ENCODE measurements at regions not wholly inside any gene's neighbourhood (a gene's known extent, or its start where the extent isn't known, plus 50 kb on each side); places are given as distances from the start of the nearest gene placed in this dataset.
"Not testable (repeated sequence)": the region's sequence is repeated elsewhere in the genome, so short reads cannot be mapped to it uniquely, and the experiment has no call there.

DNA sequence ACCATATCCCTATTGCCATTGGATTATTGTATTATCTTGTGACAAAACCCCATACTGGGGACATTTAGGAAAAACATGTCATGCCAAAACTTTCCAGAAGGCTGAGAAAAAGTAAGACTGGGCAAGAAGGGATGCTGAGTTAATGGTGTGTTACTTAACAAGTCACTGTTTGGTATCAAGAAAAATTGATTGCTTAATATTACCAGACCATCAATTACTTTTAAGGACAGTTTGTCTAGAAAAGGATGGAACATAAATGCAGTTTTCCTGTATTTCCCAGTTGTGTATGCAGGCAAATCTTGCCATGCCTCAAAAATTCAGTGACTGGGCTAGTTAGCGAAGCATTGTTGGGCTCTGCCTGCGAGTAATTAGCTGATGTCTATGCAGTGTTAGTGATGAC, 705.6 kb upstream of the MIR17HG start:
- H3K27me3 Mint-ChIP-seq, result no peaks in the 10 kb centered on the region
- no peak overlapping the region for H3K27ac Mint-ChIP-seq
- no peaks in the 10 kb centered on the region for H3K4me1 Mint-ChIP-seq
- H3K4me3 Mint-ChIP-seq, result no peak overlapping the region
- peaks cover 0 to 50% (median 10%) of the 10 kb centered on the region in 9 donors for H3K9me3 Mint-ChIP-seq
- no peaks in the 10 kb centered on the region for H3K36me3 Mint-ChIP-seq
- no peak for DNase-seq
- POLR2A ChIA-PET, result no interaction called here
- ATAC-seq, result no peak

GRCh38 chr13:90645582-90645981, 701.9 kb upstream of the MIR17HG start:
- Mint-ChIP-seq H3K27me3 (no peaks in the 10 kb centered on the region), H3K9me3 (peaks cover 0 to 41% (median 8%) of the 10 kb centered on the region in 9 donors), H3K4me1 (no peaks in the 10 kb centered on the region), H3K36me3 (no peaks in the 10 kb centered on the region), H3K4me3 (no peak overlapping the region), H3K27ac (peak overlapping the region in 1 of 10 donors; percentile 33)
- POLR2A ChIA-PET, result no interaction called here
- ATAC-seq, result no peak
- no peak for DNase-seq

- no peak overlapping the region for H3K27ac Mint-ChIP-seq
- no peak overlapping the region for H3K4me3 Mint-ChIP-seq
- H3K4me1 Mint-ChIP-seq, result no peaks in the 10 kb centered on the region
- H3K27me3 Mint-ChIP-seq, result peaks cover 0 to 4% (median 0%) of the 10 kb centered on the region in 5 donors
- H3K36me3 Mint-ChIP-seq, result peaks cover 0 to 6% (median 0%) of the 10 kb centered on the region in 3 donors
- no peak for ATAC-seq
- H3K9me3 Mint-ChIP-seq, result peaks cover 3 to 55% (median 20%) of the 10 kb centered on the region in 9 donors
- DNase-seq, result no peak
- POLR2A ChIA-PET, result no interaction called here
These were observed 699.0 kb upstream of the MIR17HG start for GRCh38 chr13:90648497-90648896.

- no peak for ATAC-seq
- H3K27ac Mint-ChIP-seq, result no peak overlapping the region
- peaks cover 0 to 6% (median 0%) of the 10 kb centered on the region in 3 donors for H3K36me3 Mint-ChIP-seq
- H3K27me3 Mint-ChIP-seq, result peaks cover 0 to 4% (median 0%) of the 10 kb centered on the region in 5 donors
- no peak for DNase-seq
- H3K4me1 Mint-ChIP-seq, result no peaks in the 10 kb centered on the region
- POLR2A ChIA-PET, result no interaction called here
- no peak overlapping the region for H3K4me3 Mint-ChIP-seq
- H3K9me3 Mint-ChIP-seq, result peaks cover 3 to 25% (median 17%) of the 10 kb centered on the region in 9 donors
These were observed 695.5 kb upstream of the MIR17HG start for GRCh38 chr13:90652036-90652435.

GRCh38 chr13:90654970-90655369, 692.5 kb upstream of the MIR17HG start:
- no peak overlapping the region for H3K27ac Mint-ChIP-seq
- peaks cover 3 to 30% (median 22%) of the 10 kb centered on the region in 9 donors for H3K9me3 Mint-ChIP-seq
- POLR2A ChIA-PET, result no interaction called here
- ATAC-seq (no peak), DNase-seq (no peak)
- H3K36me3 Mint-ChIP-seq, result peaks cover 0 to 6% (median 0%) of the 10 kb centered on the region in 3 donors
- no peak overlapping the region for H3K4me3 Mint-ChIP-seq
- H3K27me3 Mint-ChIP-seq, result peaks cover 0 to 4% (median 0%) of the 10 kb centered on the region in 5 donors
- no peaks in the 10 kb centered on the region for H3K4me1 Mint-ChIP-seq

- peaks cover 0 to 17% (median 7%) of the 10 kb centered on the region in 9 donors for H3K9me3 Mint-ChIP-seq
- H3K27me3 Mint-ChIP-seq, DNase-seq, H3K36me3 Mint-ChIP-seq, H3K4me1 Mint-ChIP-seq, H3K4me3 Mint-ChIP-seq, H3K27ac Mint-ChIP-seq, ATAC-seq, POLR2A ChIA-PET: not testable (repeated sequence)
These were observed 683.3 kb upstream of the MIR17HG start for GRCh38 chr13:90664200-90664599.

- Mint-ChIP-seq H3K36me3 (no peaks in the 10 kb centered on the region), H3K4me3 (no peak overlapping the region), H3K4me1 (no peaks in the 10 kb centered on the region), H3K9me3 (peaks cover 0 to 14% (median 6%) of the 10 kb centered on the region in 9 donors), H3K27me3 (no peaks in the 10 kb centered on the region), H3K27ac (no peak overlapping the region)
- no peak for DNase-seq
- no peak for ATAC-seq
- POLR2A ChIA-PET, result no interaction called here
These were observed 673.7 kb upstream of the MIR17HG start for GRCh38 chr13:90673746-90674145.

- H3K27ac Mint-ChIP-seq, result no peak overlapping the region
- no peak for ATAC-seq
- POLR2A ChIA-PET, result no interaction called here
These were observed 672.4 kb upstream of the MIR17HG start for GRCh38 chr13:90675129-90675528.

GRCh38 chr13:90680826-90681225, 666.7 kb upstream of the MIR17HG start:
- Mint-ChIP-seq H3K27me3 (no peaks in the 10 kb centered on the region), H3K36me3 (no peaks in the 10 kb centered on the region), H3K9me3 (peaks cover 0 to 16% (median 2%) of the 10 kb centered on the region in 9 donors), H3K4me1 (no peaks in the 10 kb centered on the region), H3K27ac (no peak overlapping the region), H3K4me3 (no peak overlapping the region)
- POLR2A ChIA-PET, result no interaction called here
- ATAC-seq, result no peak
- no peak for DNase-seq

More at GRCh38 chr13:90675129-90675528, 672.4 kb upstream of the MIR17HG start:
- Mint-ChIP-seq H3K27me3 (no peaks in the 10 kb centered on the region), H3K36me3 (no peaks in the 10 kb centered on the region), H3K4me1 (no peaks in the 10 kb centered on the region), H3K4me3 (no peak overlapping the region), H3K9me3 (peaks cover 0 to 22% (median 6%) of the 10 kb centered on the region in 9 donors)
- DNase-seq, result no peak

- ATAC-seq (no peak), DNase-seq (no peak)
- H3K4me3 Mint-ChIP-seq, result no peak overlapping the region
- H3K9me3 Mint-ChIP-seq, result peaks cover 0 to 11% (median 0%) of the 10 kb centered on the region in 9 donors
- no peak overlapping the region for H3K27ac Mint-ChIP-seq
- H3K36me3 Mint-ChIP-seq, result no peaks in the 10 kb centered on the region
- POLR2A ChIA-PET, result no interaction called here
- no peaks in the 10 kb centered on the region for H3K4me1 Mint-ChIP-seq
- H3K27me3 Mint-ChIP-seq, result no peaks in the 10 kb centered on the region
These were observed 663.8 kb upstream of the MIR17HG start for GRCh38 chr13:90683711-90684131.

DNA sequence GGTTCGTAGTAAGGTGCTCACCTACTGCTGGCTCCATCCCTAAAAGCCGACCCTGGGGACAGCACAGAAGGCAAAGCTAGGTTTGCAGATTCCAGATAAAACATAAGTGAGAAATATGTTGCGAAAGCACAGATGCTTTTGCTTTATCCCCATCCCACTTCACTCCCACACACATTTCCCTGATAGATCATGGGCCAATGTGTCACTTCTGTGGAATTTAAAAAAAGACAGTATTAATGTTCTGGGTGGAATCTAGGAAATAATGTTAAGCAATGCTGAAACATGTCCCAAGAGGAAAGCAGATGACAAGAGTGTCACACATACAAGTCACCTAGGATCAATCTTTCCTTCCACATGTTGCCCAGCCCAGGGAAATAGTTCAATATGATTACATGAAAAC, 661.0 kb upstream of the MIR17HG start:
- no peak for ATAC-seq
- Mint-ChIP-seq H3K4me1 (no peaks in the 10 kb centered on the region), H3K4me3 (no peak overlapping the region), H3K27me3 (no peaks in the 10 kb centered on the region), H3K9me3 (peaks cover 0 to 4% (median 0%) of the 10 kb centered on the region in 9 donors), H3K36me3 (no peaks in the 10 kb centered on the region), H3K27ac (no peak overlapping the region)
- POLR2A ChIA-PET, result no interaction called here
- no peak for DNase-seq

- ATAC-seq (no peak), DNase-seq (no peak)
- Mint-ChIP-seq H3K9me3 (peaks cover 0 to 4% (median 0%) of the 10 kb centered on the region in 9 donors), H3K4me1 (no peaks in the 10 kb centered on the region), H3K27ac (no peak overlapping the region), H3K27me3 (no peaks in the 10 kb centered on the region), H3K36me3 (no peaks in the 10 kb centered on the region), H3K4me3 (no peak overlapping the region)
- POLR2A ChIA-PET, result no interaction called here
These were observed 658.4 kb upstream of the MIR17HG start for GRCh38 chr13:90689111-90689510.

- Mint-ChIP-seq H3K4me3 (no peak overlapping the region), H3K36me3 (no peaks in the 10 kb centered on the region), H3K27ac (no peak overlapping the region), H3K27me3 (no peaks in the 10 kb centered on the region), H3K4me1 (no peaks in the 10 kb centered on the region), H3K9me3 (peaks cover 0 to 6% (median 0%) of the 10 kb centered on the region in 9 donors)
- ATAC-seq (no peak), DNase-seq (no peak)
- POLR2A ChIA-PET, result no interaction called here
These were observed 656.9 kb upstream of the MIR17HG start for GRCh38 chr13:90690458-90691080.

DNA sequence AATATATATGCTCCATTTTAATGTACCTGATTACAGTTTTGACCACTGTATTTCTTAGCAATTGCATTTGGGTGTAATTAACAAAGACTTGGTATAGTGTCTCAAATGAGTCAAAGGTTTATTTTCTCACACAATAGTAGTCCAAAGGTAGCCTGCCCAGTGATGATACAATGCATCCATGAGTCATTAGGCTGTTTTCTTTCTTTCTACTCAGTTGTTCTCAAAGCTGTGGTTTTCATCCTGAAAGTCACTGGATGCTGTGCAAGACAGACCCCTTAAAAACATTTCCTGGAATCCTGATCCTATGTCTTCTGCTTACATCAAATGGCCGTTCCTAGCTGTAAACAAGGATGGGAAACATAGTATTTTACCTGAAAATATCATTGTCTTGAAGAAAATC, 651.2 kb upstream of the MIR17HG start:
- Mint-ChIP-seq H3K27me3 (no peaks in the 10 kb centered on the region), H3K36me3 (no peaks in the 10 kb centered on the region), H3K4me1 (no peaks in the 10 kb centered on the region), H3K4me3 (no peak overlapping the region), H3K9me3 (peaks cover 0 to 10% (median 0%) of the 10 kb centered on the region in 9 donors), H3K27ac (no peak overlapping the region)
- no peak for ATAC-seq
- POLR2A ChIA-PET, result no interaction called here
- DNase-seq, result no peak

Data from naive thymus-derived CD8-positive, alpha-beta T cell (primary cell).